Loucy (cell line): ENCODE measurements at regions not wholly inside any gene's neighbourhood (a gene's known extent, or its start where the extent isn't known, plus 50 kb on each side); places are given as distances from the start of the nearest gene placed in this dataset.
"Not testable (repeated sequence)": the region's sequence is repeated elsewhere in the genome, so short reads cannot be mapped to it uniquely, and the experiment has no call there.

Experiments used
- H2AFZ ChIP-seq: fragments of 200-600 bp; sonication (generic); 2 replicates; pipeline ENCODE4 v1.6.0; 2016; ENCODE audit warnings: antibody characterized with exemption, mild to moderate bottlenecking, low read length, moderate library complexity
- H3F3A ChIP-seq: fragments of 200-600 bp; 2 replicates; pipeline ENCODE4 v1.6.0; 2016; ENCODE audit warnings: antibody characterized with exemption, low read depth, mild to moderate bottlenecking
- H3K27me3 ChIP-seq: fragments of 200-600 bp; sonication (generic); 2 replicates; pipeline ENCODE4 v1.6.1; 2014; ENCODE audit warnings: low read length, mild to moderate bottlenecking; ENCODE audit not compliant: insufficient read depth, poor library complexity, severe bottlenecking
- H3K36me3 ChIP-seq: fragments of 200-600 bp; sonication (generic); 2 replicates; pipeline ENCODE4 v1.6.1; 2016; ENCODE audit warnings: low read length; ENCODE audit not compliant: insufficient read depth
- H3K4me1 ChIP-seq: fragments of 200-600 bp; sonication (generic); 2 replicates; pipeline ENCODE4 v1.5.1; 2014; ENCODE audit warnings: low read length, mild to moderate bottlenecking; ENCODE audit not compliant: insufficient read depth, poor library complexity, severe bottlenecking
- H3K4me2 ChIP-seq: fragments of 200-600 bp; sonication (generic); 2 replicates; pipeline ENCODE4 v1.6.0; 2014; ENCODE audit warnings: antibody characterized with exemption, low read length, low read depth, mild to moderate bottlenecking; ENCODE audit not compliant: poor library complexity, severe bottlenecking
- H3K4me3 ChIP-seq: fragments of 200-600 bp; sonication (generic); 2 replicates; pipeline ENCODE4 v1.5.1; 2014; ENCODE audit warnings: low read length, mild to moderate bottlenecking, mixed read lengths; ENCODE audit not compliant: poor library complexity, severe bottlenecking
- H3K79me2 ChIP-seq: fragments of 200-600 bp; sonication (generic); 2 replicates; pipeline ENCODE4 v1.6.1; 2014; ENCODE audit warnings: low read length; ENCODE audit not compliant: insufficient read depth
- H3K9ac ChIP-seq: fragments of 200-600 bp; sonication (generic); 2 replicates; pipeline ENCODE4 v1.6.0; 2014; ENCODE audit warnings: mild to moderate bottlenecking, low read depth, low read length, moderate library complexity; ENCODE audit not compliant: poor library complexity, severe bottlenecking
- H3K9me2 ChIP-seq: fragments of 200-600 bp; sonication (generic); replicated peaks from 2 replicates; pipeline ENCODE4 v1.6.1; 2016; ENCODE audit warnings: low read depth, low read length, mixed read lengths
- H3K9me3 ChIP-seq: fragments of 200-600 bp; sonication (generic); 2 replicates; pipeline ENCODE4 v1.6.1; 2014; ENCODE audit warnings: mild to moderate bottlenecking, antibody characterized with exemption, low read length, low read depth; ENCODE audit not compliant: insufficient read depth
- H4K20me1 ChIP-seq: fragments of 200-600 bp; sonication (generic); 2 replicates; pipeline ENCODE4 v1.6.0; 2014; ENCODE audit warnings: antibody characterized with exemption, low read length, mild to moderate bottlenecking; ENCODE audit not compliant: insufficient read depth, poor library complexity, severe bottlenecking
- CTCF ChIP-seq: fragments of 200-600 bp; sonication (generic); conservative IDR thresholded peaks from 2 replicates; pipeline ENCODE4 v1.5.1; 2014; ENCODE audit warnings: mild to moderate bottlenecking, antibody characterized with exemption, low read length
- EZH2phosphoT487 ChIP-seq: fragments of 200-600 bp; IDR thresholded peaks from 2 replicates; pipeline ENCODE4 v1.6.1; 2018; ENCODE audit warnings: antibody characterized with exemption, mild to moderate bottlenecking, moderate library complexity, borderline replicate concordance

DNA sequence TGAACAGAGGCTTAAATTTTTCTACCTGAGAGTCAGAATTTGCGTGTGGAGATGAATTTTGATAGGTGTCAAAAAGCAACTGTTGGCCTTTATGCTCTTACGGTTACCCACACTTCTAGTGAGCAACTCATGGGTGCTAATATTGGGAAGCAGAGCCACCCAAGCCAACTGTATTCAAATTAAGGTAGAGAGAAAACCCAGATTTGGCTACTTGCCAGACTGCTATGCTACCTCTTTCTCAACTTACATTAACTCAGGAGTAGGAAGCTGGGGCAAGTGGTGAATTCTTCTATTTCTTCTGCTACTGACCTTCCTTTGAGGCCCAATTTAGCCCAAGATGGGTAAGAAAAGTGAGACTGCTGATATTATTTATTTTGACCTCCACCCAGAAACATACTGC is 83.9 kb downstream of the OLFM4 start:
- Histone ChIP-seq H3K9me3 (no peaks in the 10 kb centered on the region), H3K36me3 (no peaks in the 10 kb centered on the region), H3K27me3 (no peaks in the 10 kb centered on the region), H3K4me2 (no peak overlapping the region), H3K4me3 (no peak overlapping the region), H3K79me2 (no peaks in the 10 kb centered on the region), H3K9me2 (no peaks in the 10 kb centered on the region), H3K9ac (no peak overlapping the region), H3F3A (no peaks in the 10 kb centered on the region), H2AFZ (no peak overlapping the region), H3K4me1 (no peaks in the 10 kb centered on the region), H4K20me1 (no peaks in the 10 kb centered on the region)
- no peak for TF ChIP-seq CTCF
- TF ChIP-seq EZH2phosphoT487, result no peak

- H3F3A ChIP-seq, H3K79me2 ChIP-seq, H3K9me3 ChIP-seq, H3K9ac ChIP-seq, H2AFZ ChIP-seq, H3K4me1 ChIP-seq, H3K4me2 ChIP-seq, H3K4me3 ChIP-seq, H3K27me3 ChIP-seq, H4K20me1 ChIP-seq, H3K36me3 ChIP-seq, H3K9me2 ChIP-seq: not testable (repeated sequence)
These were observed 88.4 kb downstream of the OLFM4 start for GRCh38 chr13:53117048-53117447.

DNA sequence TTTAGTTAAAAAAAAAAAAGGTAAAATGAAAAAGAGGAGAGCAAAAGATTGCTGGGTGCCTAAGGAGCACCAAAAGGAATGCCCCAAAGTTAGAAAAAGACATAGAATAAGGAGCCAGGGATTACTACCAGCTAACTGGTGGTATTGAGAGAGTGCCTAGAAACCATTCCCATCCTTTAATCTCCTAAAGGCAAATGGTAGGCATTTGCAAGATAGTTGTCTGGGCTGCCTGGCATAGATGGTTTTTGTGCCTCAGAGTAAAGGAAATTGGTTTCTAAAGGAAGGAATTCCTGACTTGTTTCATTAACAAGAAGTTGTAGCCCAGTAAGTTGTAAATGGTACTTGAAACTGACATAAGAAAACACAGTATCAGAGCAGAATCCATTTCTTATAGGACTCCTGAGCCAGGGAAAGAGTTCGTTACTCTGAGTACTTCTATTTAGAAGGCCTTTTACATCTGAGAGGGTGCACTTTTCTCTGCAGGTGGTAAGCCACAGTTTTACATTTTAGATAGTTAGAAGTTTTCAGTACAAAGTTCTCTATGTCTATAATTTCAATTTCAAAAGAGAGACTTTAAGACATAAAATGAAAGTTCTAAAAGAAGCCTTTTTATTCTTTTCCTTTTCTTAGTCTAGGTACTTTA is 92.6 kb downstream of the OLFM4 start:
- no peaks in the 10 kb centered on the region for H3K4me1 ChIP-seq
- H3F3A ChIP-seq, result no peaks in the 10 kb centered on the region
- no peaks in the 10 kb centered on the region for H4K20me1 ChIP-seq
- no peaks in the 10 kb centered on the region for H3K36me3 ChIP-seq
- H2AFZ ChIP-seq, result no peak overlapping the region
- H3K4me3 ChIP-seq, result no peak overlapping the region
- no peaks in the 10 kb centered on the region for H3K9me2 ChIP-seq
- no peak overlapping the region for H3K9ac ChIP-seq
- TF ChIP-seq CTCF (no peak), EZH2phosphoT487 (no peak)
- H3K79me2 ChIP-seq, result no peaks in the 10 kb centered on the region
- no peaks in the 10 kb centered on the region for H3K27me3 ChIP-seq
- H3K9me3 ChIP-seq, result no peaks in the 10 kb centered on the region
- no peak overlapping the region for H3K4me2 ChIP-seq

- H3K4me2 ChIP-seq, result no peak overlapping the region
- H4K20me1 ChIP-seq, result no peaks in the 10 kb centered on the region
- no peaks in the 10 kb centered on the region for H3K27me3 ChIP-seq
- TF ChIP-seq EZH2phosphoT487, result no peak
- TF ChIP-seq CTCF, result no peak
- H3K9me2 ChIP-seq, result no peaks in the 10 kb centered on the region
- no peaks in the 10 kb centered on the region for H3K79me2 ChIP-seq
- no peak overlapping the region for H3K4me3 ChIP-seq
- no peaks in the 10 kb centered on the region for H3K4me1 ChIP-seq
- no peak overlapping the region for H2AFZ ChIP-seq
- H3K9me3 ChIP-seq, result no peaks in the 10 kb centered on the region
- H3K36me3 ChIP-seq, result no peaks in the 10 kb centered on the region
- no peaks in the 10 kb centered on the region for H3F3A ChIP-seq
- no peak overlapping the region for H3K9ac ChIP-seq
These were observed 93.3 kb downstream of the OLFM4 start for GRCh38 chr13:53121919-53122318.
